Endodermal cell (in vitro differentiated cells): ENCODE measurements at regions not wholly inside any gene's neighbourhood (a gene's known extent, or its start where the extent isn't known, plus 50 kb on each side); places are given as distances from the start of the nearest gene placed in this dataset.

ENCODE experiments used
- DNase-seq: peaks from one replicate; pipeline ENCODE4 v3.0.0-alpha.2; 2017
- H3K27ac ChIP-seq: 2 replicates; pipeline ENCODE4 v1.5.1; 2013; ENCODE audit warnings: mild to moderate bottlenecking, low read depth, low read length, moderate library complexity
- H3K27me3 ChIP-seq: 2 replicates; pipeline ENCODE4 v1.6.1; 2013; ENCODE audit warnings: mild to moderate bottlenecking, low read length, moderate library complexity; ENCODE audit not compliant: insufficient read depth, control insufficient read depth, poor library complexity, severe bottlenecking
- H3K36me3 ChIP-seq: 2 replicates; pipeline ENCODE4 v1.7.0; 2013; ENCODE audit warnings: mild to moderate bottlenecking, low read length, moderate library complexity; ENCODE audit not compliant: control insufficient read depth, insufficient read depth
- H3K4me1 ChIP-seq: one replicate; pipeline ENCODE4 v1.7.0; 2013; ENCODE audit warnings: low read length; ENCODE audit not compliant: control insufficient read depth, insufficient read depth
- H3K4me3 ChIP-seq: 2 replicates; pipeline ENCODE4 v1.5.1; 2013; ENCODE audit warnings: mild to moderate bottlenecking, low read length, moderate library complexity
- H3K9ac ChIP-seq: 2 replicates; pipeline ENCODE4 v1.6.1; 2013; ENCODE audit warnings: mild to moderate bottlenecking, low read length, moderate library complexity; ENCODE audit not compliant: poor library complexity, severe bottlenecking; ENCODE audit errors: extremely low read depth
- H3K9me3 ChIP-seq: 2 replicates; pipeline ENCODE4 v1.6.1; 2013; ENCODE audit warnings: mild to moderate bottlenecking, low read length, moderate library complexity; ENCODE audit not compliant: control insufficient read depth
- H3K27ac Mint-ChIP-seq: 2 replicates; pipeline ENCODE4 v1.8.0; 2020; ENCODE audit warnings: mixed read lengths
- H3K27me3 Mint-ChIP-seq: 2 replicates; pipeline ENCODE4 v1.8.0; 2021; ENCODE audit warnings: mild to moderate bottlenecking, mixed read lengths; ENCODE audit not compliant: insufficient read depth
- H3K36me3 Mint-ChIP-seq: 2 replicates; pipeline ENCODE4 v1.8.0; 2020; ENCODE audit warnings: low read depth, mixed read lengths
- H3K4me1 Mint-ChIP-seq: 2 replicates; pipeline ENCODE4 v1.8.0; 2020; ENCODE audit warnings: mixed read lengths
- H3K4me3 Mint-ChIP-seq: 2 replicates; pipeline ENCODE4 v1.8.0; 2020; ENCODE audit warnings: mild to moderate bottlenecking, moderate library complexity, mixed read lengths
- H3K9me3 Mint-ChIP-seq: 2 replicates; pipeline ENCODE4 v1.8.0; 2020; ENCODE audit warnings: mild to moderate bottlenecking, mixed read lengths
- WGBS, 2 experiments: methylation state at CpG; one replicate each; pipeline versions ENCODE4 v1.1.5 to v1.1.7; 2013; ENCODE audit warnings: missing lambda C conversion rate in 2 of 2, mixed read lengths in 1 of 2; ENCODE audit not compliant: insufficient coverage in 1 of 2, insufficient read length in 1 of 2; 5-methylcytosine and 5-hydroxymethylcytosine counted together
- TF ChIP-seq, protein P1 (sequence below): fragments of 200-600 bp; sonication (generic); conservative IDR thresholded peaks from 2 replicates; pipeline ENCODE4 v1.5.0; 2021; ENCODE audit warnings: antibody characterized with exemption, mild to moderate bottlenecking

DNA sequence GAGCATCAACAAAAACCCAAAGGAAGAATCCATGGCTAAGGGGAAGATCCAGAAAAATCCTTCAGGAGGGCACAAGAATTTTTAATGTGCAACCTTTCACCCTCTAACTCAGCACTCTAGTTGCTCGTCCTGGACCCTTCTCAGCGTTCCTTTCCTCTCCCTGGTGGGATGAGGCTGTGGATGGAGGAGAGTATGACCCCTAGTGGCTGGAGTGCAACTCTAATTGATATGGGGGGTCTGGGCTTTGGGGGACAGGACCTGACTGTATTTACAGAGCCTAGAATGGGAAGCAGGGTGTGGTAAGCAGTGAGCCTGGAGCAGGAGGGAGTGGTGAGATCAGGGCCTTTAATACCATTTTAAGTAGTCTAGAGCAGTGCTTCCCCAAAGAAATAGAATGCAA is 83.9 kb upstream of the CEP85L start:
- H3K4me1 ChIP-seq = no peaks in the 10 kb centered on the region
- H3K4me3 Mint-ChIP-seq = no peak overlapping the region
- WGBS, 2 experiments = 76% methylated on average over 2 of the region's 2 CpGs; no CpG with 5 or more reads in 1 of the 2 experiments
- H3K4me3 ChIP-seq = no peak overlapping the region
- no peaks in the 10 kb centered on the region for H3K36me3 Mint-ChIP-seq
- TF ChIP-seq, protein P1, sequence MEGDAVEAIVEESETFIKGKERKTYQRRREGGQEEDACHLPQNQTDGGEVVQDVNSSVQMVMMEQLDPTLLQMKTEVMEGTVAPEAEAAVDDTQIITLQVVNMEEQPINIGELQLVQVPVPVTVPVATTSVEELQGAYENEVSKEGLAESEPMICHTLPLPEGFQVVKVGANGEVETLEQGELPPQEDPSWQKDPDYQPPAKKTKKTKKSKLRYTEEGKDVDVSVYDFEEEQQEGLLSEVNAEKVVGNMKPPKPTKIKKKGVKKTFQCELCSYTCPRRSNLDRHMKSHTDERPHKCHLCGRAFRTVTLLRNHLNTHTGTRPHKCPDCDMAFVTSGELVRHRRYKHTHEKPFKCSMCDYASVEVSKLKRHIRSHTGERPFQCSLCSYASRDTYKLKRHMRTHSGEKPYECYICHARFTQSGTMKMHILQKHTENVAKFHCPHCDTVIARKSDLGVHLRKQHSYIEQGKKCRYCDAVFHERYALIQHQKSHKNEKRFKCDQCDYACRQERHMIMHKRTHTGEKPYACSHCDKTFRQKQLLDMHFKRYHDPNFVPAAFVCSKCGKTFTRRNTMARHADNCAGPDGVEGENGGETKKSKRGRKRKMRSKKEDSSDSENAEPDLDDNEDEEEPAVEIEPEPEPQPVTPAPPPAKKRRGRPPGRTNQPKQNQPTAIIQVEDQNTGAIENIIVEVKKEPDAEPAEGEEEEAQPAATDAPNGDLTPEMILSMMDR = peak; percentile 78
- no peaks in the 10 kb centered on the region for H3K27me3 ChIP-seq
- H3K9me3 Mint-ChIP-seq = no peaks in the 10 kb centered on the region
- H3K9ac ChIP-seq = no peak overlapping the region
- H3K9me3 ChIP-seq = no peaks in the 10 kb centered on the region
- no peak overlapping the region for H3K27ac ChIP-seq
- peaks cover 7% of the 10 kb centered on the region for H3K4me1 Mint-ChIP-seq
- no peaks in the 10 kb centered on the region for H3K36me3 ChIP-seq
- peak; percentile 79 for DNase-seq
- H3K27ac Mint-ChIP-seq = no peak overlapping the region
- H3K27me3 Mint-ChIP-seq = no peaks in the 10 kb centered on the region

- no peaks in the 10 kb centered on the region for H3K36me3 Mint-ChIP-seq
- H3K4me1 Mint-ChIP-seq = peaks cover 5% of the 10 kb centered on the region
- Histone ChIP-seq H3K9me3 (no peaks in the 10 kb centered on the region), H3K27ac (no peak overlapping the region), H3K36me3 (no peaks in the 10 kb centered on the region), H3K4me1 (no peaks in the 10 kb centered on the region), H3K27me3 (no peaks in the 10 kb centered on the region), H3K4me3 (no peak overlapping the region), H3K9ac (no peak overlapping the region)
- H3K4me3 Mint-ChIP-seq = no peak overlapping the region
- TF ChIP-seq, protein P1 = no peak
- no peak for DNase-seq
- peaks cover 2% of the 10 kb centered on the region for H3K27me3 Mint-ChIP-seq
- 85 to 87% methylated on average over 2 to 5 of the region's 5 CpGs for WGBS, 2 experiments
- H3K9me3 Mint-ChIP-seq = no peaks in the 10 kb centered on the region
- H3K27ac Mint-ChIP-seq = no peak overlapping the region
Observed at GRCh38 chr6:118725944-118726343, 74.6 kb upstream of the CEP85L start.

DNA sequence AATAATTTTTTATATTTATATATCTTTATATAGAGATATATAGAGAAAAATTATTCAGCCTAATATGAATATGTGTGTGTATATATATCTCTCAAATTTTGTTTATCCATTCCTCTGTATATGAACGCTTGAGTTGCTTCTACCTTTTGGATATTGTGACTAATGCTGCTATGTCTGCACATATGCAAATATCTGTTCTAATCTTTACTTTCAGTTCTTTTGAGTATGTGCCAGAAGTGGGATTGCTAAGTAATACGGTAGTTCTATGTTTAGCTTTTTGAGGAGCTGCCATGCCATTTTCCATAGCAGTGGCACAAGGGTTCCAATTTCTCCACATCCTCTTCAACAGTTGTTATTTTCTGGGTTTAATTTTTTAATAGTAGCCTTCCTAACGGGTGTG is 72.8 kb upstream of the CEP85L start:
- H3K9ac ChIP-seq = no peak overlapping the region
- no peak overlapping the region for H3K27ac Mint-ChIP-seq
- WGBS, 2 experiments = 97% methylated on average over 3 of the region's 3 CpGs; no CpG with 5 or more reads in 1 of the 2 experiments

More for the DNA sequence above, 72.8 kb upstream of the CEP85L start:
- no peaks in the 10 kb centered on the region for H3K27me3 ChIP-seq
- no peak overlapping the region for H3K27ac ChIP-seq
- TF ChIP-seq, protein P1 = no peak
- H3K4me1 ChIP-seq = no peaks in the 10 kb centered on the region
- peaks cover 5% of the 10 kb centered on the region for H3K4me1 Mint-ChIP-seq
- no peaks in the 10 kb centered on the region for H3K9me3 ChIP-seq
- H3K4me3 Mint-ChIP-seq = no peak overlapping the region
- H3K36me3 Mint-ChIP-seq = no peaks in the 10 kb centered on the region
- no peaks in the 10 kb centered on the region for H3K36me3 ChIP-seq
- no peaks in the 10 kb centered on the region for H3K9me3 Mint-ChIP-seq
- peaks cover 2% of the 10 kb centered on the region for H3K27me3 Mint-ChIP-seq
- DNase-seq = no peak
- H3K4me3 ChIP-seq = no peak overlapping the region
